ENCODE measurements at regions not wholly inside any gene's neighbourhood (a gene's known extent, or its start where the extent isn't known, plus 50 kb on each side); places are given as distances from the start of the nearest gene placed in this dataset.
A peak's percentile ranks its signal among the peaks of the same experiment; 100 is the strongest.
"Not testable (repeated sequence)": the region's sequence is repeated elsewhere in the genome, so short reads cannot be mapped to it uniquely, and the experiment has no call there.

GRCh38 chr11:90446207-90446606 is 223.4 kb upstream of the CHORDC1 start:
- no peak overlapping the region for H3K27ac Mint-ChIP-seq
- DNase-seq, result no peak
- no peaks in the 10 kb centered on the region for H3K36me3 Mint-ChIP-seq (ENCODE audit: low read depth)
- TF ChIP-seq CTCF (IDR thresholded peaks at IDR 0.05), result no peak
- no peaks in the 10 kb centered on the region for H3K27me3 Mint-ChIP-seq (ENCODE audit: low read depth, poor library complexity)
- no peaks in the 10 kb centered on the region for H3K9me3 Mint-ChIP-seq
- H3K4me3 Mint-ChIP-seq, result no peak overlapping the region
- H3K4me1 Mint-ChIP-seq, result peaks cover 6% of the 10 kb centered on the region

GRCh38 chr11:90438069-90438468 is 215.2 kb upstream of the CHORDC1 start:
- no peaks in the 10 kb centered on the region for H3K27me3 Mint-ChIP-seq (ENCODE audit: low read depth, poor library complexity)
- H3K4me1 Mint-ChIP-seq, result no peaks in the 10 kb centered on the region
- no peak for TF ChIP-seq CTCF (IDR thresholded peaks at IDR 0.05)
- H3K9me3 Mint-ChIP-seq, result no peaks in the 10 kb centered on the region
- no peak for DNase-seq
- no peak overlapping the region for H3K27ac Mint-ChIP-seq
- H3K4me3 Mint-ChIP-seq, result no peak overlapping the region
- H3K36me3 Mint-ChIP-seq (ENCODE audit: low read depth), result no peaks in the 10 kb centered on the region

GRCh38 chr11:90434858-90435257 is 212.0 kb upstream of the CHORDC1 start:
- DNase-seq, result no peak
- Mint-ChIP-seq H3K27ac (no peak overlapping the region), H3K9me3 (no peaks in the 10 kb centered on the region), H3K27me3 (ENCODE audit: low read depth, poor library complexity) (no peaks in the 10 kb centered on the region), H3K4me3 (no peak overlapping the region), H3K4me1 (no peaks in the 10 kb centered on the region), H3K36me3 (ENCODE audit: low read depth) (no peaks in the 10 kb centered on the region)
- TF ChIP-seq CTCF (IDR thresholded peaks at IDR 0.05), result no peak

GRCh38 chr11:90428836-90429235 is 206.0 kb upstream of the CHORDC1 start:
- Mint-ChIP-seq H3K4me1 (no peaks in the 10 kb centered on the region), H3K27ac (no peak overlapping the region), H3K36me3 (ENCODE audit: low read depth) (no peaks in the 10 kb centered on the region), H3K4me3 (no peak overlapping the region), H3K9me3 (no peaks in the 10 kb centered on the region), H3K27me3 (ENCODE audit: low read depth, poor library complexity) (peaks cover 4% of the 10 kb centered on the region)
- no peak for DNase-seq
- TF ChIP-seq CTCF (IDR thresholded peaks at IDR 0.05), result no peak

GRCh38 chr11:90426442-90426841 is 203.6 kb upstream of the CHORDC1 start:
- Mint-ChIP-seq H3K4me1 (peaks cover 8% of the 10 kb centered on the region), H3K27ac (no peak overlapping the region), H3K9me3 (no peaks in the 10 kb centered on the region), H3K4me3 (no peak overlapping the region), H3K27me3 (ENCODE audit: low read depth, poor library complexity) (peaks cover 4% of the 10 kb centered on the region), H3K36me3 (ENCODE audit: low read depth) (no peaks in the 10 kb centered on the region)
- no peak for TF ChIP-seq CTCF (IDR thresholded peaks at IDR 0.05)
- DNase-seq, result no peak

GRCh38 chr11:90423378-90423777 is 200.5 kb upstream of the CHORDC1 start:
- DNase-seq, result no peak
- H3K36me3 Mint-ChIP-seq (ENCODE audit: low read depth), result no peaks in the 10 kb centered on the region
- peaks cover 8% of the 10 kb centered on the region for H3K4me1 Mint-ChIP-seq
- no peak for TF ChIP-seq CTCF (IDR thresholded peaks at IDR 0.05)
- H3K4me3 Mint-ChIP-seq, result no peak overlapping the region
- peaks cover 4% of the 10 kb centered on the region for H3K27me3 Mint-ChIP-seq (ENCODE audit: low read depth, poor library complexity)
- H3K27ac Mint-ChIP-seq, result peak overlapping the region; percentile 15
- no peaks in the 10 kb centered on the region for H3K9me3 Mint-ChIP-seq

- peak overlapping the region; percentile 15 for H3K27ac Mint-ChIP-seq
- H3K27me3 Mint-ChIP-seq (ENCODE audit: low read depth, poor library complexity); H3K4me3 Mint-ChIP-seq; H3K9me3 Mint-ChIP-seq; H3K4me1 Mint-ChIP-seq; H3K36me3 Mint-ChIP-seq (ENCODE audit: low read depth); DNase-seq: not testable (repeated sequence)
These were observed 199.9 kb upstream of the CHORDC1 start for GRCh38 chr11:90422787-90423186.

Data from nephron progenitor cell (in vitro differentiated cells).